Keratinocyte (primary cell): ENCODE measurements at regions not wholly inside any gene's neighbourhood (a gene's known extent, or its start where the extent isn't known, plus 50 kb on each side); places are given as distances from the start of the nearest gene placed in this dataset.

Experiments
- DNase-seq: peaks from one replicate; pipeline ENCODE4 v3.0.0-alpha.2; 2011; ENCODE audit warnings: low read depth, missing footprints, low spot score
- FAIRE-seq: peaks from 2 replicates; lab custom pipeline; 2011; peaks lifted over from hg19 to GRCh38; lab: Jason Lieb, UNC
- H2AFZ ChIP-seq: 2 replicates; pipeline ENCODE4 v1.6.0; 2012; ENCODE audit warnings: low read length, control low read depth, inconsistent platforms; ENCODE audit not compliant: control insufficient read depth
- H3K27ac ChIP-seq: 2 replicates; pipeline ENCODE4 v1.5.1; 2011; ENCODE audit warnings: low read length; ENCODE audit not compliant: control insufficient read depth, insufficient read depth
- H3K27me3 ChIP-seq: 3 replicates; pipeline ENCODE4 v1.6.0; 2011; ENCODE audit warnings: low read length; ENCODE audit not compliant: control insufficient read depth, insufficient read depth; ENCODE audit errors: extremely low read depth
- H3K36me3 ChIP-seq, 2 experiments: 2 replicates in 1 of 2; 3 replicates in 1 of 2; pipeline ENCODE4 v1.5.1; 2011; ENCODE audit warnings: low read length in 2 of 2, mild to moderate bottlenecking in 1 of 2; ENCODE audit not compliant: control insufficient read depth in 2 of 2, insufficient read depth in 2 of 2; ENCODE audit errors: extremely low read depth in 1 of 2
- H3K4me1 ChIP-seq: 3 replicates; pipeline ENCODE4 v1.5.1; 2011; ENCODE audit warnings: low read length; ENCODE audit not compliant: control insufficient read depth, insufficient read depth; ENCODE audit errors: extremely low read depth
- H3K4me2 ChIP-seq: 3 replicates; pipeline ENCODE4 v1.6.0; 2011; ENCODE audit warnings: low read depth, low read length; ENCODE audit not compliant: control insufficient read depth, insufficient read depth; ENCODE audit errors: extremely low read depth
- H3K4me3 ChIP-seq, 3 experiments: fragments of 200-600 bp in 1 of 3; sonication (generic) in 1 of 3; 2 replicates in 2 of 3; 3 replicates in 1 of 3; pipeline ENCODE4 v1.5.1; 2011 to 2016; ENCODE audit warnings: low read length in 3 of 3, mild to moderate bottlenecking in 3 of 3, control low read depth in 2 of 3, inconsistent platforms in 1 of 3, low read depth in 1 of 3, mixed read lengths in 1 of 3, mixed run types in 1 of 3, moderate library complexity in 1 of 3; ENCODE audit not compliant: control insufficient read depth in 2 of 3, insufficient read depth in 2 of 3; ENCODE audit errors: extremely low read depth in 1 of 3
- H3K79me2 ChIP-seq: 2 replicates; pipeline ENCODE4 v1.6.0; 2012; ENCODE audit warnings: low read length; ENCODE audit not compliant: control insufficient read depth, insufficient read depth
- H3K9ac ChIP-seq: 3 replicates; pipeline ENCODE4 v1.6.0; 2011; ENCODE audit warnings: low read length; ENCODE audit not compliant: control insufficient read depth, insufficient read depth; ENCODE audit errors: extremely low read depth
- H3K9me1 ChIP-seq: 3 replicates; pipeline ENCODE4 v1.6.0; 2011; ENCODE audit warnings: low read length; ENCODE audit not compliant: control insufficient read depth, insufficient read depth; ENCODE audit errors: extremely low read depth
- H3K9me3 ChIP-seq: 2 replicates; pipeline ENCODE4 v1.5.1; 2012; ENCODE audit warnings: low read depth, low read length; ENCODE audit not compliant: control insufficient read depth
- H4K20me1 ChIP-seq: 3 replicates; pipeline ENCODE4 v1.6.0; 2011; ENCODE audit warnings: low read length; ENCODE audit not compliant: control insufficient read depth, insufficient read depth; ENCODE audit errors: extremely low read depth
- EZH2 ChIP-seq: IDR thresholded peaks from one replicate; pipeline ENCODE4 v1.6.1; 2012; ENCODE audit warnings: inconsistent platforms, mild to moderate bottlenecking, low read length, moderate library complexity
- dilution Hi-C: fragments of 300-500 bp; cut with MboI; formaldehyde crosslinking; loops from one replicate; pipeline ENCODE4 v1.7.0; 2020; ENCODE audit warnings: low sequenced_read_pairs; ENCODE audit not compliant: extremely low pct_ligation_motif_present
- TF ChIP-seq, protein P1 (sequence below), 3 experiments: IDR thresholded peaks in 1 of 3; conservative IDR thresholded peaks in 1 of 3; optimal IDR thresholded peaks in 1 of 3; 2 replicates in 2 of 3; 3 replicates in 1 of 3; pipeline versions ENCODE3 to v1.5.1; 2011; ENCODE audit warnings: low read length in 3 of 3, mild to moderate bottlenecking in 3 of 3, moderate library complexity in 2 of 3, control low read depth in 1 of 3, inconsistent platforms in 1 of 3; ENCODE audit not compliant: insufficient read depth in 2 of 3; ENCODE audit errors: extremely low read depth in 1 of 3

DNA sequence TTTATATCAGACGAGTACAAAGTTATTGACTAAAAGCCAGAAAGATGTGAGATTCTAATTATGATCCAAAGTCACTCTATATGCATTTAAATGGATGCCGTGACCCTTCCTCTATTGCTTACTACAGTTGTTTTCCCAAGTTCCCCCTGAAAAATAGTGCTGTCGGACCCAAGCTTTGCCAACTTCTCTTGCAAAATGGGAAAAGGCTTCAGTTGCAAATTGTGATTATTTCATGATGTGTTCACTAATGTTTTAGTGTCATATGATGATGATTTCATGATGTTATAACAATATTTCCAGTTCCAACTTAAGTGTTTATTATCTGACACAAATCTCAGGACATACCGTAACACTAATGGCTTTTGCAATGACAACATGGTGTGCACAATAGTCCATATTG lies 534.6 kb upstream of the ATP2B1 start:
- no peak for FAIRE-seq
- TF ChIP-seq EZH2: no peak
- TF ChIP-seq, protein P1, sequence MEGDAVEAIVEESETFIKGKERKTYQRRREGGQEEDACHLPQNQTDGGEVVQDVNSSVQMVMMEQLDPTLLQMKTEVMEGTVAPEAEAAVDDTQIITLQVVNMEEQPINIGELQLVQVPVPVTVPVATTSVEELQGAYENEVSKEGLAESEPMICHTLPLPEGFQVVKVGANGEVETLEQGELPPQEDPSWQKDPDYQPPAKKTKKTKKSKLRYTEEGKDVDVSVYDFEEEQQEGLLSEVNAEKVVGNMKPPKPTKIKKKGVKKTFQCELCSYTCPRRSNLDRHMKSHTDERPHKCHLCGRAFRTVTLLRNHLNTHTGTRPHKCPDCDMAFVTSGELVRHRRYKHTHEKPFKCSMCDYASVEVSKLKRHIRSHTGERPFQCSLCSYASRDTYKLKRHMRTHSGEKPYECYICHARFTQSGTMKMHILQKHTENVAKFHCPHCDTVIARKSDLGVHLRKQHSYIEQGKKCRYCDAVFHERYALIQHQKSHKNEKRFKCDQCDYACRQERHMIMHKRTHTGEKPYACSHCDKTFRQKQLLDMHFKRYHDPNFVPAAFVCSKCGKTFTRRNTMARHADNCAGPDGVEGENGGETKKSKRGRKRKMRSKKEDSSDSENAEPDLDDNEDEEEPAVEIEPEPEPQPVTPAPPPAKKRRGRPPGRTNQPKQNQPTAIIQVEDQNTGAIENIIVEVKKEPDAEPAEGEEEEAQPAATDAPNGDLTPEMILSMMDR (optimal IDR thresholded peaks at IDR 0.05 in 1 of 3, IDR thresholded peaks at IDR 0.05 in 1 of 3, conservative IDR thresholded peaks at IDR 0.05 in 1 of 3; ENCODE audit: extremely low read depth in 1 of 3, insufficient read depth in 2 of 3, low read length in 3 of 3): no peak
- no peaks in the 10 kb centered on the region for H4K20me1 ChIP-seq
- no peak overlapping the region for H2AFZ ChIP-seq
- no peak overlapping the region for H3K4me3 ChIP-seq
- dilution Hi-C loops: no loop called here
- no peaks in the 10 kb centered on the region for H3K27me3 ChIP-seq
- H3K36me3 ChIP-seq: no peaks in the 10 kb centered on the region
- no peak for DNase-seq
- no peaks in the 10 kb centered on the region for H3K79me2 ChIP-seq
- no peak overlapping the region for H3K27ac ChIP-seq
- no peaks in the 10 kb centered on the region for H3K9me3 ChIP-seq
- H3K9me1 ChIP-seq: no peaks in the 10 kb centered on the region
- H3K4me1 ChIP-seq: no peaks in the 10 kb centered on the region
- no peak overlapping the region for H3K4me2 ChIP-seq
- no peak overlapping the region for H3K9ac ChIP-seq

DNA sequence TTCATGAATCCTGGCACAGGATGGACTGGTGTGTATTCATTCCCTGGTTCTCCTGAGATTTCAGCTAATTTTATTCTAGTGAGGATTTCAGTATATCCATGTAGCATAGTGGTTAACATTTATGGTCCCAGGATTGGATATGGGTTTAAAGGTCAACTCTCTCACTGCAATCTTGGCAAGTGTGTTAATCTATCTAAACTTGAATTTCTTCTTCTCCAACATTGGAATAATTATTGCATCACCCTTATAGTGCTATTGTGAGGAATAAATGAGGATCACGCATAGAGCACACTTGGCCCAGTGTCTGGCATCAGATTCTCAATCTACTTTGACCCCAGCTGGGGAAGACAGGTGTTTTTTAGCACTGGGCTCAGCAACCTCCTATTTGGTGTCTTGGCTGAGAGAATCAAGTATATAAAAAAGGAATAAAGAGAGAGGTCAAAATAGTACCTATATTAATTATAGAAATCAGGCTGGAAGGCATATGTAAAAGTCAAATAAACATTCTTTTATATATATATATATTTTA lies 531.2 kb upstream of the ATP2B1 start:
- FAIRE-seq: no peak
- H3K9ac ChIP-seq: no peak overlapping the region
- dilution Hi-C loops: no loop called here
- no peak for DNase-seq
- H3K4me2 ChIP-seq: no peak overlapping the region
- H3K9me1 ChIP-seq: no peaks in the 10 kb centered on the region
- no peaks in the 10 kb centered on the region for H3K9me3 ChIP-seq
- H2AFZ ChIP-seq: no peak overlapping the region
- H3K4me3 ChIP-seq: no peak overlapping the region
- no peaks in the 10 kb centered on the region for H3K27me3 ChIP-seq
- no peaks in the 10 kb centered on the region for H3K79me2 ChIP-seq
- H3K36me3 ChIP-seq: no peaks in the 10 kb centered on the region
- H3K4me1 ChIP-seq: peaks cover 13% of the 10 kb centered on the region
- TF ChIP-seq EZH2: no peak
- TF ChIP-seq, protein P1 (optimal IDR thresholded peaks at IDR 0.05 in 1 of 3, IDR thresholded peaks at IDR 0.05 in 1 of 3, conservative IDR thresholded peaks at IDR 0.05 in 1 of 3; ENCODE audit: extremely low read depth in 1 of 3, insufficient read depth in 2 of 3, low read length in 3 of 3): no peak
- no peak overlapping the region for H3K27ac ChIP-seq
- no peaks in the 10 kb centered on the region for H4K20me1 ChIP-seq
